ENCODE measurements at regions not wholly inside any gene's neighbourhood (a gene's known extent, or its start where the extent isn't known, plus 50 kb on each side); places are given as distances from the start of the nearest gene placed in this dataset.

DNA sequence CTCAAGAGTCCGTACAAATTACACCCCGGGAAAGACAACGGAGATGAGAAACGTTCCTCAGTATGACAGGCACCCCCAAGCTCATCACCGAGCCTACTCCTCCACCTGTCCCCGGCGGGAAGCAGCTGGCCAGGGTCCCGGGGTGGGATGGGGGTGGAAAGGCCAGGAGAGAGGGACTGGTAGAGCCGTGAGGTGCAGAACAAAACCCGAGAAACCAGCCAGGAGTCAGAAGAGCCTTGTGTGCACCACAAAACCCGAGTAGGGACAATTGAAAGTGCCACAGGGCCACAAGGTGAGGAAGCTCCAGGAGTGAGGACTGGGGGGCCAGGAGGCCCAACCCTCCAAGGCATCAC is 75.5 kb upstream of the SALL3 start:
- TF ChIP-seq POLR2A (IDR thresholded peaks at IDR 0.05; ENCODE audit: low read depth, low read length): no peak
- no peak for TF ChIP-seq POLR2AphosphoS5 (IDR thresholded peaks at IDR 0.05; ENCODE audit: low read depth, low read length)
- TF ChIP-seq TAF1 (IDR thresholded peaks at IDR 0.05; ENCODE audit: borderline replicate concordance, low read depth, low read length): no peak

Data from GM12892 (cell line).